Natural killer cell treated with Interleukin-12 subunit alpha and Interleukin-12 subunit beta and Interleukin-15 and Interleukin-18, amount 100 ng/mL, for 72 hours (primary cell): ENCODE measurements at regions not wholly inside any gene's neighbourhood (a gene's known extent, or its start where the extent isn't known, plus 50 kb on each side); places are given as distances from the start of the nearest gene placed in this dataset.

Experiments
- ATAC-seq, 2 donors: fragments of 150-1000 bp; cut with Tn5 transposase in 1 of 2; sonication (Bioruptor Pico), chemical (Tn5 transposase) in 1 of 2; 2 replicates each; pipeline ENCODE4 v1.10.0; 2021
- DNase-seq: peaks from one replicate; pipeline ENCODE4 v3.0.0; 2022; ENCODE audit warnings: low spot score
- H3K27ac Mint-ChIP-seq, 2 donors: 1 replicate in 1 of 2; 2 replicates in 1 of 2; pipeline ENCODE4 v1.8.0; 2022; ENCODE audit warnings: mixed read lengths in 2 of 2, mild to moderate bottlenecking in 1 of 2, moderate library complexity in 1 of 2
- H3K27me3 Mint-ChIP-seq, 2 donors: 1 replicate in 1 of 2; 2 replicates in 1 of 2; pipeline ENCODE4 v1.8.0; 2022; ENCODE audit warnings: mixed read lengths in 2 of 2
- H3K36me3 Mint-ChIP-seq: one replicate; pipeline ENCODE4 v1.8.0; 2022; ENCODE audit warnings: mixed read lengths
- H3K4me1 Mint-ChIP-seq, 2 donors: 1 replicate in 1 of 2; 2 replicates in 1 of 2; pipeline ENCODE4 v1.8.0; 2022; ENCODE audit warnings: low read depth in 2 of 2, mixed read lengths in 2 of 2, mild to moderate bottlenecking in 1 of 2
- H3K4me3 Mint-ChIP-seq: one replicate; pipeline ENCODE4 v1.8.0; 2022; ENCODE audit warnings: mixed read lengths
- H3K9me3 Mint-ChIP-seq: 2 replicates; pipeline ENCODE4 v1.8.0; 2022; ENCODE audit warnings: mixed read lengths

DNA sequence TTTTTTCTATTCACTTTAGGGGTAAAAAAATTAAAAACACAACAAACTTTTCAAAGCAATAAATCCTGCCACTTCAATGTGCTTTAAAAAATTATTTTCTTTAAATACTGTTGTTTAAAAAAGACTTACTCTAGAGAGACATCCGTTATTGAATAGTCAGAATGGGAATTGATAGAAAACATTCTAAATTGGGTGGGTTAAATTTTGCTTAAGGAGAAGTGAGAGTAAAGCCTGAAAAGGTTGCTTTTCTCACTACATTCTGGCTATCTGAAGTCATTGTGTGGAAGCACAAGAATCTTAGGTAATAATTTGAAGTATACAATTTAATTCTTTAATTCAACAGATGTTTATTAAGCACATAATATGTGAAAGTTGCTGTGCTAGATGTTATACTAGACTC lies 509.3 kb downstream of the NR2F1-AS1 start:
- Mint-ChIP-seq H3K4me3 (no peak overlapping the region), H3K27ac (no peak overlapping the region), H3K4me1 (no peaks in the 10 kb centered on the region), H3K27me3 (no peaks in the 10 kb centered on the region), H3K36me3 (no peaks in the 10 kb centered on the region), H3K9me3 (peaks cover 11% of the 10 kb centered on the region)
- ATAC-seq (no peak), DNase-seq (no peak)

DNA sequence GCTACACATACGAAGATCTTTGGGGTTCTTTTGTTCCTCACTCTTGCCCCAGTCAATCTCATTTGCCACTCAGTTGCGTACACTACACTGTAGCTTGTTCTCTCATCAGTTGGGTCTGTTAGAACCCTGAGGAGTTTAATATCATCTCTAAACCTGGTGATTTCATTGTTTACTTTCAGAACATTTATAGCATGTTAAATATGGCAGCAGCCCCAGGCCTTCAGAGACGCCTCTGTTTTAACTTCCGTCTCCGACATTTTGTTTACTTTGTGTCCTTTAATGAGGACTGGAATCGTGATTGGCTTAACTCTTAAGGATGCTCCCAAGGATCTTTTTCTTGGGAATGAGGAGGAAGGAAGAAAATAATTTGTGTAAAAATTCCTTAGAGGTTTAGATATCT lies 510.1 kb downstream of the NR2F1-AS1 start:
- peaks cover 11% of the 10 kb centered on the region for H3K9me3 Mint-ChIP-seq
- no peak for ATAC-seq
- DNase-seq, result no peak
- H3K27ac Mint-ChIP-seq, result no peak overlapping the region
- no peaks in the 10 kb centered on the region for H3K36me3 Mint-ChIP-seq
- H3K4me3 Mint-ChIP-seq, result no peak overlapping the region
- H3K27me3 Mint-ChIP-seq, result no peaks in the 10 kb centered on the region
- no peaks in the 10 kb centered on the region for H3K4me1 Mint-ChIP-seq

DNA sequence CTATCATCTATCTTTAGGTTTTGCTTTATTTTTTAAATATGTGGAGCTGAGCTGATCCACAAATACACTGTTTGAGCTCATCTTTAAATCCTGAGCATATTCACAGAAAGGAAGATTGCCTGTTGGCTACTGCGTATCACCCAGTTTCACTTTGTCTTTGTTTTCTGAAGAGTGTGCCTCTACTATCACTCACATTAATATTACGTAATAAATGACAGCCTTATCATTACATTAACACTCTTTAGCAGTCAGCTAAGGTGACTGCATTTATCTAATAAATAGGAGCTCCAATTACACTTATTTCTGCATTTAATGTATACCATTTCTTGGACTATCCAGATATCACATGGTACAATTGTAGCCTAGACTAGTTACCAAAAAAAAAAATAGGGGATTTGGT lies 511.7 kb downstream of the NR2F1-AS1 start:
- ATAC-seq (no peak), DNase-seq (no peak)
- Mint-ChIP-seq H3K36me3 (no peaks in the 10 kb centered on the region), H3K27ac (no peak overlapping the region), H3K4me3 (no peak overlapping the region), H3K27me3 (no peaks in the 10 kb centered on the region), H3K9me3 (peaks cover 15% of the 10 kb centered on the region), H3K4me1 (no peaks in the 10 kb centered on the region)

DNA sequence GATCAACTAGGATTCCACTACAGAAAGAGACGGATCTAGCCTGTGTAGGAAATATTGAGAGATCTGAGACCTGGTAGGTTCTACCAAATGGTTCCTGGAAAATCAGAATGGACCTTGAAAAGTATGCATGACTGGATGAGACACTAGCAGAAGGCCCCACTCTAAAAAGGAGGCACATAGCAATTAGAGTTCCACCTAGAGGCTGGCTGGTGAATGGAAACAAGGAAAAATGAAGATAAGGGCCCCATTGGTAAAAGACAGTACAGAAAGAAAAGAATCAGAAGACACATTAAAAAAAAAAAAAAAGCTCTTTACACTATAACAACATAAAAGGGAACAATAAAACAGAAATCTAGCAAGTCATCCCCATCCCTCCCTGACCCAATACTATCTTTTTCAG lies 518.5 kb downstream of the NR2F1-AS1 start:
- H3K4me1 Mint-ChIP-seq, result no peaks in the 10 kb centered on the region
- ATAC-seq (no peak), DNase-seq (no peak)
- no peak overlapping the region for H3K4me3 Mint-ChIP-seq
- H3K9me3 Mint-ChIP-seq, result peaks cover 14% of the 10 kb centered on the region
- H3K27ac Mint-ChIP-seq, result no peak overlapping the region
- no peaks in the 10 kb centered on the region for H3K36me3 Mint-ChIP-seq
- no peaks in the 10 kb centered on the region for H3K27me3 Mint-ChIP-seq

DNA sequence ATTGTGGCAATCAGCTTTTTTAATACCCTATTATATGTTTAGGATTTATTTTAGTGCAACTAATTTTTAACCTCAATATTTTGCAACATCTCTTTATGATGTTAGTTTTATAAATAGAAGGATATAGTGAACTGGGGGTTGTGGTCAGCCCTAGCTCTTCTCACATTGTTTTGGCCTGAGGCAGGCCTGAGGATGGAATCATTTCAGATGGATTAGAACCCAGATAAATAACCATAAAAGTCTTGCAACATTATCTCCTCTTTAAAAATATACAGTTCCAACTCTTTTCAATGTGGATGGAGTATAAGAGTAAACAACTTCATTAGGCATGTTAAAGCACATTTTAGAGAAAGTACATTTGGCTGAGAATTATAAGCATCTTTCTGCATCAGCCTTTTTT lies 522.7 kb downstream of the NR2F1-AS1 start:
- DNase-seq (no peak), ATAC-seq (no peak)
- peaks cover 11% of the 10 kb centered on the region for H3K9me3 Mint-ChIP-seq
- H3K27ac Mint-ChIP-seq, result no peak overlapping the region
- H3K4me1 Mint-ChIP-seq, result no peaks in the 10 kb centered on the region
- no peak overlapping the region for H3K4me3 Mint-ChIP-seq
- no peaks in the 10 kb centered on the region for H3K36me3 Mint-ChIP-seq
- H3K27me3 Mint-ChIP-seq, result no peaks in the 10 kb centered on the region

DNA sequence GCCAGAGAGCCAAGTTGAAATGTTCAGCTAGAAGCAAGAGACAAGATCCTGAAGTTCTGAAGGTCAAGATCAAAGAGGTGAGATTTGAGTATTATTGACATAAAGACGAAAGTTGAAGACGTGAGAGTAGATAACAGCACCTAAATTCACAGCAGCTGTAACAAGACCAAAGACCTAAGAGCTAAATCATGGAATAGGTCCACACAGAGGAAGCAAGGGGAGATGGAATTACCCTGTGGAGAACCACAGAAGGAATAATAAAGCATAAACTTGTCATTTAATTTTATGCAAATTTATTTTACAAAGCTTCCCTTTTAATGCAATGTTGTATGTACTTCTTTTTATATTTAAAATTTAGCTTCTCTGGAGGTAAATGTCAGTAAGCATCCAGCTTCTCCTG lies 523.7 kb downstream of the NR2F1-AS1 start:
- Mint-ChIP-seq H3K27ac (no peak overlapping the region), H3K4me3 (no peak overlapping the region), H3K9me3 (peaks cover 7% of the 10 kb centered on the region), H3K36me3 (no peaks in the 10 kb centered on the region), H3K27me3 (no peaks in the 10 kb centered on the region), H3K4me1 (no peaks in the 10 kb centered on the region)
- no peak for DNase-seq
- no peak for ATAC-seq

DNA sequence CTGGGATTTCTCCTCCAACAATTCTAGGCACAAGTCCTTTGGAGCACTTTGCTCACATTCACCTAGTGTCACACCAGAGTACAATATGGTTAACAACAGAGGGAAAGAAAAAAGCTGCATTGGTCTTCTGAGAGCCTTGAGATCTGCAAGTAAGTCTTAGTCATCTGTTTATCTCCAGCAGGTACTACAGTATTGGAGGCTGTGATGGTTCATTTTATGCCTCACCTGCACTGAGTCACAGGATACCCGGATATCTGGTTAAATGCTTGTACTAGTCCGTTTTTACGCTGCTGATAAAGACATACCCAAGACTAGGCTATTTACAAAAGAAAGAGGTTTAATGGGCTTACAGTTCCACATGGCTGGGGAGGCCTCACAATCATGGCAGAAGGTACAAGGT lies 525.0 kb downstream of the NR2F1-AS1 start:
- no peak for ATAC-seq
- Mint-ChIP-seq H3K9me3 (peaks cover 9% of the 10 kb centered on the region), H3K4me3 (no peak overlapping the region), H3K4me1 (no peaks in the 10 kb centered on the region), H3K36me3 (no peaks in the 10 kb centered on the region), H3K27me3 (no peaks in the 10 kb centered on the region), H3K27ac (no peak overlapping the region)
- DNase-seq, result no peak

DNA sequence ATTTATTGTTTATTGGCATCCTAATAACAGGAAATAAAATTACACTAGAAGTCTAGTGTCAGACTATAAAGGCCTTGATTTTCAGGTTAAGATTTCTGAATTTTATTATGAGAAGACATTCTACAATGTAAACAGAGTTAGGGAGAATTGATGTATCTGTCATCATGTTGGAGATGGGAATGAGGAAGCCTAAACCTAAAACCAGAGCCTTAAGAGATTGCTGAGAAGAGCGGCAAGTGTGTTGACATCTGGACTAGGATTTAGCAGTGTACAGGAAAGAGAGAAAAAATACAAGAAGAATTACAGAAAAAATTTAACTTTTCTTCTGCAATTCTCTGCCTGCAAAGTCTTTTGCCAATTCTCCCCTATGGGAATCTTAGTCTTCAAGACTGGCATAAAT lies 525.5 kb downstream of the NR2F1-AS1 start:
- no peaks in the 10 kb centered on the region for H3K36me3 Mint-ChIP-seq
- no peak for DNase-seq
- H3K27me3 Mint-ChIP-seq, result no peaks in the 10 kb centered on the region
- no peak overlapping the region for H3K4me3 Mint-ChIP-seq
- no peaks in the 10 kb centered on the region for H3K4me1 Mint-ChIP-seq
- no peak overlapping the region for H3K27ac Mint-ChIP-seq
- no peak for ATAC-seq
- peaks cover 9% of the 10 kb centered on the region for H3K9me3 Mint-ChIP-seq

DNA sequence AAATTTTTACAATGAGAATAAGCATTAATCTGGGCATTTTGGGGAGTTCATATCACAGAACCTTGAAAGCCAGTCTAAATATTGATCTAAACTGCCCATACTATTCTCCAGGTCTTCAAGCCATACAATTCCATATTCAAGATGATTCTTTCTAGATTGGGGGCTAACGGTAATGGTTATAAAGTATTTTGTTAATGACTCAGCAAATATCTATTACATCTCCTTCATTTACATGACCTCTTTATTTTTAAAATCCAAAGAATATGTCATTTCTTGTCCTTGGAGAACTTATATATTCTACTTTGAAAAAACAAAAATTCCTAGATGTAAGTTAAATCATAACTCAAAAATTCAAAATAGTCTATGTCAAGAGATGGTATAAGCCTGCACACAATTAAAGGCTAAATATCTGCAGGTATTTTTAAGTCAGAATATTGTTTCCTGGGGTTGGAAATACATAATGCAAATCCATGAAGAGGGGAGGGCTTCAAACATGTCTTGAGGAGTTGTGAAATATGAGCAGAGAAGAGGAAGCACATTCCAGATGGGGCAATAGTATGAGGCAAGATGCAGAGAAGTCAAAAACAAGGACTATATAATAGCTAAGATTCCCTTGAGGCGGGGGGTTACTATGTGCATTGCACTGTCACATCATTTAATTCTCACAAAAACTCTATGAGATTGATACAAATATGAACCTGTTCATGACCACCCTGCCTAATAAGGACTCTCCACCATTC lies 526.4 kb downstream of the NR2F1-AS1 start:
- Mint-ChIP-seq H3K36me3 (no peaks in the 10 kb centered on the region), H3K27me3 (no peaks in the 10 kb centered on the region), H3K27ac (no peak overlapping the region), H3K9me3 (peaks cover 8% of the 10 kb centered on the region), H3K4me1 (no peaks in the 10 kb centered on the region), H3K4me3 (no peak overlapping the region)
- no peak for ATAC-seq
- no peak for DNase-seq

DNA sequence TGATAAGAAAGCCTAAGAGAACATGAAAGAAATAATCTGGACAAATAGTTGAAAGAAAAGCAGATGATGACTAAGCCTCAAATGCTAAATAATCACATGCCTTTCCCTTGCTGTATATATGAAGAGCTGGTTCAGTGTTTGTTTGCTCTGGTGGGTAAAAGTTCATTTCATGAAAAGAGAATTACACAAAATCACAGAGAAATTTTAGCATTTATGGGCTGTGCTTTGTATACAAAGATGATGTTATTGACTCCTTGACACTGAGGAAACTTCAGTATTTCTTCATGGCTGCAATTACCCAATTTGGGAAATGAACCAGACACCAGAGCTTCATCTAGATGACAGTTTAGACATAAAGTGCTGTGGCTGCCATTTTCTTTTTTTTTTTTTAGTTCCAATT lies 527.2 kb downstream of the NR2F1-AS1 start:
- no peak for DNase-seq
- Mint-ChIP-seq H3K36me3 (no peaks in the 10 kb centered on the region), H3K4me3 (no peak overlapping the region), H3K27ac (no peak overlapping the region), H3K27me3 (no peaks in the 10 kb centered on the region), H3K9me3 (peaks cover 6% of the 10 kb centered on the region), H3K4me1 (no peaks in the 10 kb centered on the region)
- ATAC-seq, result no peak

DNA sequence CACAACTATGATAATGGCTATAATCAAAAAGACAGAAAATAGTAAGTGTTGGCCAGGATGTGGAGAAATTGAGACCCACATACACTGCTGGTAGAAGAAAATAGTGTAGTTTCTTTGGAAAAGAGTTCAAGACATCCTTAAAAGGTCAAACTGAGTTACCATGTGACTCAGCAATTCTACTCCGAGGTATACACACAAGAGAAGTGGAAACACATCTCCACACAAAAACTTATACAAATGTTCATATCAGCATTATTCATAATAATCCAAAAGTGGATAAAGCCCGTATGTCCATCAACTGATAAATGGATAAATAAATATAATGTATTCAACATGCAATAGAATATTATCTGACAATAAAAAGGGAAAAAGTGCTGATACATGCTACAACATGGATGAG lies 532.2 kb downstream of the NR2F1-AS1 start:
- H3K27ac Mint-ChIP-seq, result no peak overlapping the region
- ATAC-seq, result no peak
- peaks cover 3% of the 10 kb centered on the region for H3K9me3 Mint-ChIP-seq
- no peak overlapping the region for H3K4me3 Mint-ChIP-seq
- no peak for DNase-seq
- H3K4me1 Mint-ChIP-seq, result no peaks in the 10 kb centered on the region
- H3K27me3 Mint-ChIP-seq, result no peaks in the 10 kb centered on the region
- no peaks in the 10 kb centered on the region for H3K36me3 Mint-ChIP-seq

DNA sequence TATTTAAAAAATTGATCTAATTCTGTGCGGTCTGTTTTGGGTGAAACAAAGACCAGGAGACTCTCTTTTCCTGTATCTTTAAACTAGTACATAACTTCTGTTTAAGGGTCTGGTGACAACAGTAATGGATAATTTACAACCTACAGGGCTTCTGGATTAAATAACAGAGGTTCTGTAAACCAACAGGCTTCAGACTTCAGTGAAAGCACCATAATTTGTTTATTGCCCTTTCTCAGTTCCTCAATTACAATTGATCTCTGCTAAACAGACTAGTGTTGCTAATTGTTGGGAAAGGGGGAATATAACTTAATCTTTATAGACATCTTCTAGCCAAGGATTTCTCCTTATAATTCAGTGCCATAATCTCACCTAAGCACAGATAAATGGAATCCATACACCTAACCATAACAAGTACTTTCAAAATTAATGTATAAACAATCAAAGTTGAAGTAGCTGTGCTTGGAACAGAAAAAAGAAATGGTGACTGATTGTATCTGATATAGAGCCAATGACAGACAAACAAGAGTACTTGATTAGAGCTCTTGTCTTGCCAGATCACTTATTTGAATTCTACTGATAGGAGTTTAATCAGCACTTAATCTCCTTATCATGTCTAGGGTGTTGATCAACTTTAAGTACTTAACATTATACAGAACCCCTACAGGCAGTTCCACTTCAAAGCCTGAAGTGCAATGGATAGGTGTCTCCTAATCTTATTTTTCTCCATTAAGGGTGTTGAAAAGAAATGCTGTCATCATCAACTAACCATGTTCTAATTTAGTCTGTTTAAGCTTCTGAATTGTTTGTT lies 536.0 kb downstream of the NR2F1-AS1 start:
- no peak overlapping the region for H3K27ac Mint-ChIP-seq
- H3K4me1 Mint-ChIP-seq, result no peaks in the 10 kb centered on the region
- no peak overlapping the region for H3K4me3 Mint-ChIP-seq
- no peaks in the 10 kb centered on the region for H3K36me3 Mint-ChIP-seq
- ATAC-seq, result no peak
- H3K9me3 Mint-ChIP-seq, result no peaks in the 10 kb centered on the region
- DNase-seq, result no peak
- no peaks in the 10 kb centered on the region for H3K27me3 Mint-ChIP-seq

DNA sequence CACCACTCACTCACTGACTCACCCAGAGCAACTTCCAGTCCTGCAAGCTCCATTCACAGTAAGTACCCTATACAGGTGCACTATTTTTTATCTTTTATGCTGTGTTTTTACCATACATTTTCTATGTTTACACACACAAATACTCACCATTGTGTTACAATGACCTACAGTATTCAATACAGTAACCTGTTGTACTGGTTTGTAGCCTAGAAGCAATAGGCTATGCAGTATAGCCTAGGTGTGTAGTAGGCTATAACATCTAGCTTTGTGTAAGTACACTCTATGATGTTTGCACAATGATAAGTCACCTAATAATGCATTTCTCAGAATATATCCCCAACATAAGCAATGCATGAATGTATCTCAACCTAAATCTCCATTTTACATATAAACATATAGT lies 541.1 kb downstream of the NR2F1-AS1 start:
- H3K9me3 Mint-ChIP-seq, result no peaks in the 10 kb centered on the region
- DNase-seq, result no peak
- H3K27me3 Mint-ChIP-seq, result no peaks in the 10 kb centered on the region

DNA sequence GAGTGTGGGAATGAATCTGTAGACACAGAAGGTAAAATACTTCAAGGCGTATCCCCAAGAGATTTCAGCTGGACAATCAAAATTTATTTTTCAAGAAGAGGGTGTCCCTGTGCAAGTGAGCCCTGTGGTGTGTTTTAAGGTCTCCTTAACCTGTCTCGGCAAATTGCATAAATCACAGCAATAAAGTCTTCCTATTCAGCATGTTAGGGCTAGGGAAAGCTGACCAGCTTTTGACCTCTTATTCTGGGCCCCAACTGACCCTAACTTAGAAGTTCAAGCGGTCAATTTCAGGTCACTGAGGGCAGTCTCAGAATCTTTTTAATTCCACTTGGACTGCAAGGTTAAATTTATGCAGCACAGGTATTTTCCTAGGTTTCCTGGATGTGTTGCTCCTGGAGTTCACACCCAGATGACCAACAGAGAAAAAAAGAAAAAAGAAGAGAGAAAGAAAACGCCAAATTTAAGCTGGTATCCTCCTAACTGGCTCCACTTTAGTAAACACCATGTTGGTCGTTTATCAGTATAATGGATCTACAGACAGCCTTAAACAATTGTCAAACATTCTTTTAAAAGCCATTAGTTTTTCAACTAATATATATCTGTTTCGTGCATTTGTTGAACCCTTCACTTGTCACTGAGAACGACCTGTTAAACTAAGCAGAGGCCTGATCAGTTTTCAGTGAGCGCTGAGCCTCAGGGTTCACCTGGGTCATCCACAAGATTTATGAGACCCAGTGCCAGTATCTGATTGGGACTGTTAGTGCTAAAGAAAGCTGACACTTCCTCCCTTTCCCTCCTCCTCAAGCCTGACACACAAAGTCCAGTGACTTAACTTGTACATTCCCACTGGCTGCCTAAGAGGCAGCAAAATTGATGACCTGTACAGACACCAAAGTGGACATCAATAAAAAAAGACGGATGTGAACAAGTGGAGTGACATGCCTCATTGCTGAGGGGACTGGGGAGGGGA lies 546.1 kb downstream of the NR2F1-AS1 start:
- no peaks in the 10 kb centered on the region for H3K4me1 Mint-ChIP-seq

More for the DNA sequence above, 541.1 kb downstream of the NR2F1-AS1 start:
- H3K4me3 Mint-ChIP-seq, result no peak overlapping the region
- H3K4me1 Mint-ChIP-seq, result no peaks in the 10 kb centered on the region
- H3K36me3 Mint-ChIP-seq, result no peaks in the 10 kb centered on the region
- no peak overlapping the region for H3K27ac Mint-ChIP-seq
- no peak for ATAC-seq

More for the DNA sequence above, 546.1 kb downstream of the NR2F1-AS1 start:
- ATAC-seq, result no peak
- Mint-ChIP-seq H3K27me3 (no peaks in the 10 kb centered on the region), H3K36me3 (no peaks in the 10 kb centered on the region), H3K27ac (no peak overlapping the region), H3K9me3 (peaks cover 3% of the 10 kb centered on the region), H3K4me3 (no peak overlapping the region)
- no peak for DNase-seq
